HCT116 (cell line): ENCODE measurements at regions not wholly inside any gene's neighbourhood (a gene's known extent, or its start where the extent isn't known, plus 50 kb on each side); places are given as distances from the start of the nearest gene placed in this dataset.

ENCODE experiments used
- ATAC-seq: fragments of 200-7000 bp; cut with Tn5 transposase; 2 replicates; pipeline ENCODE4 v1.9.1; 2020; ENCODE audit warnings: mild to moderate bottlenecking, moderate library complexity
- BruUV-seq: library from RNA; stranded (reverse); fragments of 400-500 nt; replicated peaks from 2 replicates; lab custom pipeline; 2021; lab: Mats Ljungman, UMichigan
- CTCF ChIA-PET: fragments of 300-600 bp; sonication (Branson Sonifier 250); formaldehyde crosslinking; loops from one replicate; lab custom pipeline; 2021; ENCODE audit warnings: antibody characterized with exemption; lab: Charles Lee
- POLR2A ChIA-PET: fragments of 300-600, 350-600 bp; sonication (Branson Sonifier 250); formaldehyde crosslinking; loops from one replicate; lab custom pipeline; 2021; ENCODE audit warnings: antibody characterized with exemption; lab: Charles Lee
- RAD21 ChIA-PET, 2 experiments: fragments of 300-600 bp; sonication (Branson Sonifier 250); formaldehyde crosslinking; loops; one replicate each; lab custom pipeline; 2023; ENCODE audit warnings: low total read pairs in 2 of 2; ENCODE audit not compliant: uncharacterized antibody in 2 of 2, unreplicated experiment in 2 of 2, low non-redundant PET in 1 of 2; lab: Charles Lee
- DNase-seq: peaks from one replicate; pipeline ENCODE4 v3.0.0-alpha.2; 2010; ENCODE audit warnings: low read depth, low spot score
- H2AFZ ChIP-seq: fragments of 200-600 bp; shearing (Covaris generic), sonication (generic); 2 replicates; pipeline ENCODE4 v1.6.1; 2017; ENCODE audit warnings: low read depth, mixed run types, mixed read lengths, antibody characterized with exemption, low read length; ENCODE audit not compliant: poor library complexity, severe bottlenecking
- H3K27ac ChIP-seq: 2 replicates; pipeline ENCODE4 v1.5.1; 2012; ENCODE audit warnings: low read depth, low read length
- H3K27me3 ChIP-seq: fragments of 200-600 bp; sonication (generic); 2 replicates; pipeline ENCODE4 v1.6.1; 2016; ENCODE audit warnings: mixed run types, low read length, mixed read lengths; ENCODE audit not compliant: insufficient read depth
- H3K36me3 ChIP-seq, 2 experiments: fragments of 200-500 bp in 1 of 2; fragments of 200-600 bp in 1 of 2; sonication (Bioruptor generic) in 1 of 2; sonication (generic) in 1 of 2; 2 replicates each; pipeline versions ENCODE4 v1.5.1 to v1.6.1; 2014 to 2016; ENCODE audit warnings: low read length in 2 of 2, inconsistent platforms in 1 of 2, mixed read lengths in 1 of 2, mixed run types in 1 of 2; ENCODE audit not compliant: insufficient read depth in 2 of 2, control insufficient read depth in 1 of 2
- H3K4me1 ChIP-seq, 2 experiments: fragments of 200-600 bp in 1 of 2; sonication (generic) in 1 of 2; 2 replicates each; pipeline versions ENCODE4 v1.5.1 to v1.6.1; 2012 to 2017; ENCODE audit warnings: low read length in 2 of 2, inconsistent platforms in 1 of 2, mild to moderate bottlenecking in 1 of 2, mixed read lengths in 1 of 2, mixed run types in 1 of 2, moderate library complexity in 1 of 2; ENCODE audit not compliant: insufficient read depth in 2 of 2, control insufficient read depth in 1 of 2
- H3K4me2 ChIP-seq: fragments of 200-600 bp; sonication (generic); 2 replicates; pipeline ENCODE4 v1.6.1; 2017; ENCODE audit warnings: mixed run types, low read length, mixed read lengths
- H3K4me3 ChIP-seq, 2 experiments: fragments of 200-600 bp in 1 of 2; sonication (generic) in 1 of 2; replicated peaks in 1 of 2; 2 replicates each; pipeline ENCODE4 v1.5.1; 2011 to 2016; ENCODE audit warnings: low read length in 2 of 2, control low read depth in 1 of 2, low read depth in 1 of 2, mild to moderate bottlenecking in 1 of 2, mixed read lengths in 1 of 2, mixed run types in 1 of 2
- H3K79me2 ChIP-seq: fragments of 200-600 bp; sonication (generic); 2 replicates; pipeline ENCODE4 v1.6.1; 2017; ENCODE audit warnings: mild to moderate bottlenecking, mixed run types, low read length, moderate library complexity, mixed read lengths; ENCODE audit not compliant: insufficient read depth
- H3K9ac ChIP-seq: fragments of 200-600 bp; sonication (generic); 2 replicates; pipeline ENCODE4 v1.6.1; 2016; ENCODE audit warnings: low read length, mixed read lengths
- H3K9me2 ChIP-seq: fragments of 200-600 bp; sonication (generic), shearing (Covaris generic); 2 replicates; pipeline ENCODE4 v1.6.1; 2017; ENCODE audit warnings: mixed run types, mild to moderate bottlenecking, moderate library complexity; ENCODE audit not compliant: insufficient read depth
- H3K9me3 ChIP-seq, 2 experiments: fragments of 200-500 bp in 1 of 2; fragments of 200-600 bp in 1 of 2; sonication (Bioruptor generic) in 1 of 2; sonication (generic) in 1 of 2; 2 replicates each; pipeline ENCODE4 v1.6.1; 2014 to 2017; ENCODE audit warnings: low read length in 2 of 2, mixed read lengths in 2 of 2, inconsistent platforms in 1 of 2, low read depth in 1 of 2, mild to moderate bottlenecking in 1 of 2, mixed run types in 1 of 2, moderate library complexity in 1 of 2; ENCODE audit not compliant: control insufficient read depth in 1 of 2, insufficient read depth in 1 of 2
- H4K20me1 ChIP-seq: fragments of 200-600 bp; sonication (generic), shearing (Covaris generic); 2 replicates; pipeline ENCODE4 v1.6.1; 2017; ENCODE audit warnings: mixed run types, mild to moderate bottlenecking, moderate library complexity; ENCODE audit not compliant: insufficient read depth
- CBX3 ChIP-seq: IDR thresholded peaks from 2 replicates; pipeline ENCODE4 v1.6.1; 2012; ENCODE audit warnings: low read depth
- CEBPB ChIP-seq: IDR thresholded peaks from 2 replicates; pipeline ENCODE4 v1.6.1; 2012; ENCODE audit warnings: low read depth
- EGR1 ChIP-seq: IDR thresholded peaks from 2 replicates; pipeline ENCODE4 v1.6.1; 2012; ENCODE audit warnings: low read depth
- ELF1 ChIP-seq: IDR thresholded peaks from 2 replicates; pipeline ENCODE4 v1.6.1; 2012; ENCODE audit warnings: low read depth, borderline replicate concordance
- EZH2 ChIP-seq: fragments of 200-600 bp; sonication (generic); IDR thresholded peaks from 2 replicates; pipeline ENCODE4 v1.6.1; 2017; ENCODE audit warnings: antibody characterized with exemption, mixed run types
- FOSL1 ChIP-seq: IDR thresholded peaks from 2 replicates; pipeline ENCODE4 v1.6.1; 2012; ENCODE audit warnings: low read depth
- JUND ChIP-seq: IDR thresholded peaks from 2 replicates; pipeline ENCODE4 v1.6.1; 2012
- RAD21 ChIP-seq: IDR thresholded peaks from 2 replicates; pipeline ENCODE4 v1.6.1; 2012; ENCODE audit warnings: low read depth, mild to moderate bottlenecking
- SP1 ChIP-seq: IDR thresholded peaks from 2 replicates; pipeline ENCODE4 v1.6.1; 2012; ENCODE audit warnings: low read depth
- SRF ChIP-seq: IDR thresholded peaks from 2 replicates; pipeline ENCODE4 v1.6.1; 2012; ENCODE audit warnings: low read depth
- intact Hi-C: fragments of 100-400 bp; cut with micrococcal nuclease; formaldehyde crosslinking; loops from 2 replicates; pipeline ENCODE4 v1.10.0; 2022
- TF ChIP-seq, protein P1 (sequence below), 3 experiments: fragments of 200-600 bp in 1 of 3; sonication (generic) in 1 of 3; IDR thresholded peaks in 2 of 3; conservative IDR thresholded peaks in 1 of 3; 2 replicates each; pipeline ENCODE4 v1.5.1; 2012 to 2017; ENCODE audit warnings: low read depth in 2 of 3, low read length in 2 of 3, antibody characterized with exemption in 1 of 3, borderline replicate concordance in 1 of 3, control low read depth in 1 of 3, mild to moderate bottlenecking in 1 of 3, mixed read lengths in 1 of 3, mixed run types in 1 of 3, moderate library complexity in 1 of 3; ENCODE audit not compliant: insufficient read depth in 1 of 3
- TF ChIP-seq, protein P2 (sequence below): IDR thresholded peaks from 2 replicates; pipeline ENCODE4 v1.6.1; 2012; ENCODE audit warnings: low read depth
- TF ChIP-seq, protein P3 (sequence below): IDR thresholded peaks from 2 replicates; pipeline ENCODE4 v1.6.1; 2012

DNA sequence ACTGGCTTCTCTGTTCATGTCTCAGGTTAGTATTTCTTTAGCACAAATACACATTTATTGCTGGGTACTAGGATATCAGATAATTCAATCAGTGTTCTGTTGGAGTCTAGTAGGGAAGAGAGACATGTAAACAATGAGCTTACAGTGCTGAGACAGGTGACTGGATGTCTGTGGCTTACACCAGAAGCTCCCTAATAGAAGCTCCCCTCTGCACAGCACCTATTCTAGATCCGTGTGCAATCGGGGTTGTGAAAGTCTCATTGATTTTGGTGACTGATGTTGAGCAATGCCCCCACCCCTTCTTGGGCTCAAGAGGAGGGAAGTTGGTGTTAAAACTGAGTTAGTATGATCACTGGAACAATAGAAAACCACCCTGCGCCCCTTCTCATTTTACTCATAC, 279.2 kb downstream of the RPS6KC1 start:
- Histone ChIP-seq H3K4me2 (no peak overlapping the region), H4K20me1 (no peaks in the 10 kb centered on the region), H3K4me3 (no peak overlapping the region), H3K4me1 (peaks cover 3 to 14% of the 10 kb centered on the region in 2 experiments; a peak in 3 of 4 replicates), H3K9me3 (no peaks in the 10 kb centered on the region), H3K36me3 (no peaks in the 10 kb centered on the region), H3K79me2 (no peaks in the 10 kb centered on the region), H2AFZ (no peak overlapping the region), H3K9ac (no peak overlapping the region), H3K27me3 (no peaks in the 10 kb centered on the region), H3K9me2 (no peaks in the 10 kb centered on the region), H3K27ac (no peak overlapping the region)
- CTCF ChIA-PET, result no interaction called here
- no TSS peak for BruUV-seq
- TF ChIP-seq FOSL1 (no peak), CEBPB (no peak)
- TF ChIP-seq, protein P1, sequence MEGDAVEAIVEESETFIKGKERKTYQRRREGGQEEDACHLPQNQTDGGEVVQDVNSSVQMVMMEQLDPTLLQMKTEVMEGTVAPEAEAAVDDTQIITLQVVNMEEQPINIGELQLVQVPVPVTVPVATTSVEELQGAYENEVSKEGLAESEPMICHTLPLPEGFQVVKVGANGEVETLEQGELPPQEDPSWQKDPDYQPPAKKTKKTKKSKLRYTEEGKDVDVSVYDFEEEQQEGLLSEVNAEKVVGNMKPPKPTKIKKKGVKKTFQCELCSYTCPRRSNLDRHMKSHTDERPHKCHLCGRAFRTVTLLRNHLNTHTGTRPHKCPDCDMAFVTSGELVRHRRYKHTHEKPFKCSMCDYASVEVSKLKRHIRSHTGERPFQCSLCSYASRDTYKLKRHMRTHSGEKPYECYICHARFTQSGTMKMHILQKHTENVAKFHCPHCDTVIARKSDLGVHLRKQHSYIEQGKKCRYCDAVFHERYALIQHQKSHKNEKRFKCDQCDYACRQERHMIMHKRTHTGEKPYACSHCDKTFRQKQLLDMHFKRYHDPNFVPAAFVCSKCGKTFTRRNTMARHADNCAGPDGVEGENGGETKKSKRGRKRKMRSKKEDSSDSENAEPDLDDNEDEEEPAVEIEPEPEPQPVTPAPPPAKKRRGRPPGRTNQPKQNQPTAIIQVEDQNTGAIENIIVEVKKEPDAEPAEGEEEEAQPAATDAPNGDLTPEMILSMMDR (IDR thresholded peaks at IDR 0.05 in 2 of 3, conservative IDR thresholded peaks at IDR 0.05 in 1 of 3; ENCODE audit: borderline replicate concordance in 1 of 3, insufficient read depth in 1 of 3, low read depth in 2 of 3, low read length in 2 of 3), result no peak
- no peak for DNase-seq
- ATAC-seq, result no peak
- POLR2A ChIA-PET, result no interaction called here
- RAD21 ChIA-PET, result no interaction called here
- intact Hi-C loops, result no loop called here

DNA sequence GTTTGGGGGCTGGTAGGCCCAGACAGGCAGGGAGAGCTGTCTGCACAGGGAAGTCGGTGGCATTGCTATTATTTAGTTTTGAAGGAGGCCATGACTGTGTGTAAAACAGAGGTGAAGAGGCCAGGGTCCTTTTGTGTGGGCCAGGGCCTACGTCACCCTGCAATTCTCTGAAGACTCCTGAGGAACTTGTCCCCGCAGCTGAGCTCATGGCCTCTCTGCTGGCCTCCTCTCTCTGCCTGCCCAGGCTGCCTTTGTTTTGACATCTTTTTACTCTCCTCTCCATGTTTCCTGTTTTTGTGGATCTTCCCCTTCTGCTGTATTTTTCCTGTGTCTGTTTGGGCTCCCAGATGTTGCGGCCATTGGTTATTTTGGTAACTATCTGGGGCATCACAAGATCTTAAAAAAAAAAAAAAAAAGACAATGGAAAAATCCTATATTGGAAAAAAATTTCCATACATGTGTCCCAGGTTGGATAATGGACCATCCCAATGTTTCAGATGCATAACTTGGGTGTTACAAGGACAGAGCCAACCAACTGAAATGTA, 280.7 kb downstream of the RPS6KC1 start:
- intact Hi-C loops, result no loop called here
- Histone ChIP-seq H3K9me3 (no peaks in the 10 kb centered on the region), H3K9ac (no peak overlapping the region), H3K36me3 (no peaks in the 10 kb centered on the region), H3K4me2 (no peak overlapping the region), H3K4me3 (no peak overlapping the region), H3K4me1 (peaks cover 3 to 10% of the 10 kb centered on the region in 2 experiments; a peak in 3 of 4 replicates), H3K79me2 (no peaks in the 10 kb centered on the region), H4K20me1 (no peaks in the 10 kb centered on the region), H3K27me3 (no peaks in the 10 kb centered on the region), H2AFZ (no peak overlapping the region), H3K9me2 (no peaks in the 10 kb centered on the region), H3K27ac (no peak overlapping the region)
- BruUV-seq, result no TSS peak
- CTCF ChIA-PET, result no interaction called here
- POLR2A ChIA-PET, result no interaction called here
- RAD21 ChIA-PET, result no interaction called here
- TF ChIP-seq, protein P2, sequence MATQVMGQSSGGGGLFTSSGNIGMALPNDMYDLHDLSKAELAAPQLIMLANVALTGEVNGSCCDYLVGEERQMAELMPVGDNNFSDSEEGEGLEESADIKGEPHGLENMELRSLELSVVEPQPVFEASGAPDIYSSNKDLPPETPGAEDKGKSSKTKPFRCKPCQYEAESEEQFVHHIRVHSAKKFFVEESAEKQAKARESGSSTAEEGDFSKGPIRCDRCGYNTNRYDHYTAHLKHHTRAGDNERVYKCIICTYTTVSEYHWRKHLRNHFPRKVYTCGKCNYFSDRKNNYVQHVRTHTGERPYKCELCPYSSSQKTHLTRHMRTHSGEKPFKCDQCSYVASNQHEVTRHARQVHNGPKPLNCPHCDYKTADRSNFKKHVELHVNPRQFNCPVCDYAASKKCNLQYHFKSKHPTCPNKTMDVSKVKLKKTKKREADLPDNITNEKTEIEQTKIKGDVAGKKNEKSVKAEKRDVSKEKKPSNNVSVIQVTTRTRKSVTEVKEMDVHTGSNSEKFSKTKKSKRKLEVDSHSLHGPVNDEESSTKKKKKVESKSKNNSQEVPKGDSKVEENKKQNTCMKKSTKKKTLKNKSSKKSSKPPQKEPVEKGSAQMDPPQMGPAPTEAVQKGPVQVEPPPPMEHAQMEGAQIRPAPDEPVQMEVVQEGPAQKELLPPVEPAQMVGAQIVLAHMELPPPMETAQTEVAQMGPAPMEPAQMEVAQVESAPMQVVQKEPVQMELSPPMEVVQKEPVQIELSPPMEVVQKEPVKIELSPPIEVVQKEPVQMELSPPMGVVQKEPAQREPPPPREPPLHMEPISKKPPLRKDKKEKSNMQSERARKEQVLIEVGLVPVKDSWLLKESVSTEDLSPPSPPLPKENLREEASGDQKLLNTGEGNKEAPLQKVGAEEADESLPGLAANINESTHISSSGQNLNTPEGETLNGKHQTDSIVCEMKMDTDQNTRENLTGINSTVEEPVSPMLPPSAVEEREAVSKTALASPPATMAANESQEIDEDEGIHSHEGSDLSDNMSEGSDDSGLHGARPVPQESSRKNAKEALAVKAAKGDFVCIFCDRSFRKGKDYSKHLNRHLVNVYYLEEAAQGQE, result no peak
- TF ChIP-seq JUND, result no peak
- TF ChIP-seq SP1, result no peak
- no peak for TF ChIP-seq RAD21
- TF ChIP-seq EZH2, result no peak
- no peak for TF ChIP-seq CBX3
- no peak for TF ChIP-seq ELF1
- TF ChIP-seq CEBPB, result no peak
- TF ChIP-seq, protein P1 (IDR thresholded peaks at IDR 0.05 in 2 of 3, conservative IDR thresholded peaks at IDR 0.05 in 1 of 3; ENCODE audit: borderline replicate concordance in 1 of 3, insufficient read depth in 1 of 3, low read depth in 2 of 3, low read length in 2 of 3), result no peak
- TF ChIP-seq, protein P3, sequence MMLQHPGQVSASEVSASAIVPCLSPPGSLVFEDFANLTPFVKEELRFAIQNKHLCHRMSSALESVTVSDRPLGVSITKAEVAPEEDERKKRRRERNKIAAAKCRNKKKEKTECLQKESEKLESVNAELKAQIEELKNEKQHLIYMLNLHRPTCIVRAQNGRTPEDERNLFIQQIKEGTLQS, result no peak
- no peak for TF ChIP-seq SRF
- TF ChIP-seq EGR1, result no peak
- no peak for DNase-seq
- no peak for ATAC-seq
